Effector memory CD4-positive, alpha-beta T cell (primary cell): ENCODE measurements at regions not wholly inside any gene's neighbourhood (a gene's known extent, or its start where the extent isn't known, plus 50 kb on each side); places are given as distances from the start of the nearest gene placed in this dataset.

Source experiments
- DNase-seq, 3 donors: peaks; one replicate each; pipeline ENCODE4 v3.0.0-alpha.2; 2020
- H3K27ac ChIP-seq: 2 replicates; pipeline ENCODE4 v1.7.0; 2013; ENCODE audit warnings: mild to moderate bottlenecking, low read length, moderate library complexity; ENCODE audit not compliant: insufficient read depth, poor library complexity, severe bottlenecking
- H3K27me3 ChIP-seq: replicated peaks from 2 replicates; pipeline ENCODE4 v1.7.0; 2013; ENCODE audit warnings: mild to moderate bottlenecking, low read length; ENCODE audit not compliant: insufficient read depth, control insufficient read depth, poor library complexity, severe bottlenecking
- H3K36me3 ChIP-seq: 2 replicates; pipeline ENCODE4 v1.7.0; 2013; ENCODE audit warnings: mild to moderate bottlenecking, low read length, moderate library complexity; ENCODE audit not compliant: control insufficient read depth, insufficient read depth
- H3K4me1 ChIP-seq: 2 replicates; pipeline ENCODE4 v1.7.0; 2013; ENCODE audit warnings: low read length, mild to moderate bottlenecking; ENCODE audit not compliant: control insufficient read depth, insufficient read depth, poor library complexity, severe bottlenecking
- H3K4me3 ChIP-seq: 2 replicates; pipeline ENCODE4 v1.7.0; 2013; ENCODE audit warnings: low read length, low read depth, mild to moderate bottlenecking; ENCODE audit not compliant: insufficient read depth, poor library complexity, severe bottlenecking
- H3K9me3 ChIP-seq: 2 replicates; pipeline ENCODE4 v1.7.0; 2013; ENCODE audit warnings: mild to moderate bottlenecking, low read length, moderate library complexity; ENCODE audit not compliant: control insufficient read depth

- H3K4me1 ChIP-seq, result no peaks in the 10 kb centered on the region
- H3K27me3 ChIP-seq, result no peaks in the 10 kb centered on the region
- H3K36me3 ChIP-seq, result no peaks in the 10 kb centered on the region
- no peak overlapping the region for H3K27ac ChIP-seq
- no peak for DNase-seq
- no peaks in the 10 kb centered on the region for H3K9me3 ChIP-seq
- H3K4me3 ChIP-seq, result no peak overlapping the region
Observed at GRCh38 chr4:17284323-17285175, 227.3 kb downstream of the QDPR start.

- DNase-seq, result no peak
- Histone ChIP-seq H3K9me3 (no peaks in the 10 kb centered on the region), H3K4me1 (no peaks in the 10 kb centered on the region), H3K27me3 (no peaks in the 10 kb centered on the region), H3K4me3 (no peak overlapping the region), H3K27ac (no peak overlapping the region), H3K36me3 (no peaks in the 10 kb centered on the region)
Observed at GRCh38 chr4:17283832-17284231, 228.1 kb downstream of the QDPR start.

- H3K36me3 ChIP-seq, result no peaks in the 10 kb centered on the region
- H3K9me3 ChIP-seq, result no peaks in the 10 kb centered on the region
- no peak overlapping the region for H3K27ac ChIP-seq
- no peak overlapping the region for H3K4me3 ChIP-seq
- H3K27me3 ChIP-seq, result no peaks in the 10 kb centered on the region
- H3K4me1 ChIP-seq, result no peaks in the 10 kb centered on the region
- DNase-seq, result no peak
Observed at GRCh38 chr4:17283251-17283650, 228.6 kb downstream of the QDPR start.

GRCh38 chr4:17280261-17281018 is 231.4 kb downstream of the QDPR start:
- Histone ChIP-seq H3K27me3 (no peaks in the 10 kb centered on the region), H3K36me3 (no peaks in the 10 kb centered on the region), H3K27ac (no peak overlapping the region), H3K4me1 (no peaks in the 10 kb centered on the region), H3K4me3 (no peak overlapping the region), H3K9me3 (no peaks in the 10 kb centered on the region)
- no peak for DNase-seq

- no peak for DNase-seq
- no peaks in the 10 kb centered on the region for H3K36me3 ChIP-seq
- H3K4me1 ChIP-seq, result no peaks in the 10 kb centered on the region
- H3K4me3 ChIP-seq, result no peak overlapping the region
- H3K27me3 ChIP-seq, result no peaks in the 10 kb centered on the region
- H3K27ac ChIP-seq, result no peak overlapping the region
- no peaks in the 10 kb centered on the region for H3K9me3 ChIP-seq
Observed at GRCh38 chr4:17276776-17277175, 235.1 kb downstream of the QDPR start.

- H3K4me3 ChIP-seq, result no peak overlapping the region
- H3K27ac ChIP-seq, result no peak overlapping the region
- H3K4me1 ChIP-seq, result no peaks in the 10 kb centered on the region
- H3K9me3 ChIP-seq, result no peaks in the 10 kb centered on the region
- no peaks in the 10 kb centered on the region for H3K36me3 ChIP-seq
- H3K27me3 ChIP-seq, result no peaks in the 10 kb centered on the region
- DNase-seq, result no peak
Observed at GRCh38 chr4:17275836-17276235, 236.1 kb downstream of the QDPR start.

- Histone ChIP-seq H3K4me3 (no peak overlapping the region), H3K27me3 (no peaks in the 10 kb centered on the region), H3K4me1 (no peaks in the 10 kb centered on the region), H3K27ac (no peak overlapping the region), H3K9me3 (no peaks in the 10 kb centered on the region), H3K36me3 (no peaks in the 10 kb centered on the region)
- no peak for DNase-seq
Observed at GRCh38 chr4:17273047-17273446, 238.8 kb downstream of the QDPR start.

- Histone ChIP-seq H3K27ac (no peak overlapping the region), H3K4me3 (no peak overlapping the region), H3K36me3 (no peaks in the 10 kb centered on the region), H3K9me3 (no peaks in the 10 kb centered on the region), H3K27me3 (no peaks in the 10 kb centered on the region), H3K4me1 (no peaks in the 10 kb centered on the region)
- DNase-seq, result no peak
Observed at GRCh38 chr4:17272154-17272553, 239.7 kb downstream of the QDPR start.

- H3K27ac ChIP-seq, result no peak overlapping the region
- no peaks in the 10 kb centered on the region for H3K9me3 ChIP-seq
- no peaks in the 10 kb centered on the region for H3K27me3 ChIP-seq
- H3K36me3 ChIP-seq, result no peaks in the 10 kb centered on the region
- no peak overlapping the region for H3K4me3 ChIP-seq
- H3K4me1 ChIP-seq, result no peaks in the 10 kb centered on the region
- DNase-seq, result no peak
Observed at GRCh38 chr4:17265653-17266052, 246.2 kb downstream of the QDPR start.

- H3K27ac ChIP-seq, result no peak overlapping the region
- no peaks in the 10 kb centered on the region for H3K27me3 ChIP-seq
- no peaks in the 10 kb centered on the region for H3K9me3 ChIP-seq
- no peaks in the 10 kb centered on the region for H3K4me1 ChIP-seq
- H3K4me3 ChIP-seq, result no peak overlapping the region
- H3K36me3 ChIP-seq, result no peaks in the 10 kb centered on the region
- DNase-seq, result no peak
Observed at GRCh38 chr4:17265139-17265538, 246.8 kb downstream of the QDPR start.
